Astrocyte (in vitro differentiated cells and primary cell): ENCODE measurements at regions not wholly inside any gene's neighbourhood (a gene's known extent, or its start where the extent isn't known, plus 50 kb on each side); places are given as distances from the start of the nearest gene placed in this dataset.

Source experiments
- DNase-seq: peaks from one replicate; pipeline ENCODE4 v3.0.0-alpha.2; 2010; ENCODE audit warnings: low read depth
- FAIRE-seq: peaks from 2 replicates; lab custom pipeline; 2011; peaks lifted over from hg19 to GRCh38; lab: Jason Lieb, UNC
- H2AFZ ChIP-seq: 2 replicates; pipeline ENCODE4 v1.6.0; 2012; ENCODE audit warnings: low read depth, low read length, inconsistent platforms
- H3K27ac ChIP-seq: 2 replicates; pipeline ENCODE4 v1.5.1; 2011; ENCODE audit warnings: low read depth, low read length, inconsistent platforms
- H3K27me3 ChIP-seq: 2 replicates; pipeline ENCODE4 v1.6.0; 2011; ENCODE audit warnings: low read length, inconsistent platforms; ENCODE audit not compliant: insufficient read depth
- H3K36me3 ChIP-seq: 2 replicates; pipeline ENCODE4 v1.5.1; 2011; ENCODE audit warnings: low read length, inconsistent platforms; ENCODE audit not compliant: insufficient read depth
- H3K4me1 ChIP-seq: 2 replicates; pipeline ENCODE4 v1.5.1; 2011; ENCODE audit warnings: low read length, inconsistent platforms; ENCODE audit not compliant: insufficient read depth
- H3K4me2 ChIP-seq: 2 replicates; pipeline ENCODE4 v1.6.0; 2012; ENCODE audit warnings: low read length, inconsistent platforms
- H3K4me3 ChIP-seq: 2 replicates; pipeline ENCODE4 v1.5.1; 2011; ENCODE audit warnings: low read depth, mild to moderate bottlenecking, low read length, inconsistent platforms; ENCODE audit not compliant: insufficient read depth
- H3K79me2 ChIP-seq: 2 replicates; pipeline ENCODE4 v1.6.0; 2012; ENCODE audit warnings: mild to moderate bottlenecking, low read length, inconsistent platforms; ENCODE audit not compliant: insufficient read depth
- H3K9ac ChIP-seq: 2 replicates; pipeline ENCODE4 v1.6.0; 2012; ENCODE audit warnings: mild to moderate bottlenecking, low read length, inconsistent platforms
- H3K9me3 ChIP-seq: 2 replicates; pipeline ENCODE4 v1.5.1; 2012; ENCODE audit warnings: low read depth, mild to moderate bottlenecking, low read length, inconsistent platforms; ENCODE audit not compliant: insufficient read depth
- H4K20me1 ChIP-seq: 2 replicates; pipeline ENCODE4 v1.6.0; 2012; ENCODE audit warnings: low read length, inconsistent platforms; ENCODE audit not compliant: insufficient read depth
- H3K27ac Mint-ChIP-seq: one replicate; pipeline ENCODE4 v1.8.0; 2021; ENCODE audit warnings: mild to moderate bottlenecking, mixed read lengths; ENCODE audit not compliant: unreplicated experiment
- H3K27me3 Mint-ChIP-seq: one replicate; pipeline ENCODE4 v1.8.0; 2021; ENCODE audit warnings: low read depth, mixed read lengths; ENCODE audit not compliant: unreplicated experiment
- H3K36me3 Mint-ChIP-seq: one replicate; pipeline ENCODE4 v1.8.0; 2021; ENCODE audit warnings: low read depth, mixed read lengths; ENCODE audit not compliant: unreplicated experiment
- H3K4me1 Mint-ChIP-seq: one replicate; pipeline ENCODE4 v1.8.0; 2021; ENCODE audit warnings: low read depth, mixed read lengths; ENCODE audit not compliant: unreplicated experiment
- H3K4me3 Mint-ChIP-seq: one replicate; pipeline ENCODE4 v1.8.0; 2021; ENCODE audit warnings: mild to moderate bottlenecking, moderate library complexity, mixed read lengths; ENCODE audit not compliant: unreplicated experiment
- H3K9me3 Mint-ChIP-seq: one replicate; pipeline ENCODE4 v1.8.0; 2021; ENCODE audit warnings: mild to moderate bottlenecking, mixed read lengths; ENCODE audit not compliant: unreplicated experiment
- CTCF ChIP-seq: IDR thresholded peaks from 2 replicates; pipeline ENCODE4 v1.5.1; 2011; ENCODE audit warnings: low read depth, mild to moderate bottlenecking, inconsistent platforms, low read length, moderate library complexity; ENCODE audit not compliant: insufficient read depth
- EZH2 ChIP-seq: IDR thresholded peaks from 2 replicates; pipeline ENCODE4 v1.6.1; 2012; ENCODE audit warnings: mild to moderate bottlenecking, low read length, inconsistent platforms; ENCODE audit not compliant: insufficient read depth

- Mint-ChIP-seq H3K27me3 (no peaks in the 10 kb centered on the region), H3K4me3 (no peak overlapping the region), H3K9me3 (peaks cover 26% of the 10 kb centered on the region), H3K27ac (no peak overlapping the region), H3K4me1 (peaks cover 2% of the 10 kb centered on the region), H3K36me3 (peaks cover 3% of the 10 kb centered on the region)
- H3K79me2 ChIP-seq = no peaks in the 10 kb centered on the region
- no peak overlapping the region for H3K27ac ChIP-seq
- H3K9ac ChIP-seq = no peak overlapping the region
- no peak overlapping the region for H3K4me2 ChIP-seq
- no peak overlapping the region for H2AFZ ChIP-seq
- H3K27me3 ChIP-seq = no peaks in the 10 kb centered on the region
- no peaks in the 10 kb centered on the region for H4K20me1 ChIP-seq
- FAIRE-seq (no peak), DNase-seq (no peak)
- TF ChIP-seq EZH2 (no peak), CTCF (no peak)
- no peaks in the 10 kb centered on the region for H3K36me3 ChIP-seq
- peaks cover 10% of the 10 kb centered on the region for H3K9me3 ChIP-seq
- no peaks in the 10 kb centered on the region for H3K4me1 ChIP-seq
- H3K4me3 ChIP-seq = no peak overlapping the region
Measured at GRCh38 chr5:130436430-130436829, 532.2 kb downstream of the CHSY3 start.

GRCh38 chr5:130427222-130427955 lies 523.1 kb downstream of the CHSY3 start:
- no peaks in the 10 kb centered on the region for H3K36me3 Mint-ChIP-seq
- DNase-seq (no peak), FAIRE-seq (no peak)
- Histone ChIP-seq H3K79me2 (no peaks in the 10 kb centered on the region), H3K9me3 (no peaks in the 10 kb centered on the region), H3K27ac (no peak overlapping the region), H2AFZ (no peak overlapping the region), H4K20me1 (no peaks in the 10 kb centered on the region), H3K4me3 (no peak overlapping the region), H3K4me2 (no peak overlapping the region), H3K9ac (no peak overlapping the region), H3K36me3 (no peaks in the 10 kb centered on the region), H3K27me3 (no peaks in the 10 kb centered on the region), H3K4me1 (no peaks in the 10 kb centered on the region)
- H3K27me3 Mint-ChIP-seq = no peaks in the 10 kb centered on the region
- peaks cover 5% of the 10 kb centered on the region for H3K4me1 Mint-ChIP-seq
- TF ChIP-seq CTCF = no peak
- no peak for TF ChIP-seq EZH2
- no peak overlapping the region for H3K4me3 Mint-ChIP-seq
- no peaks in the 10 kb centered on the region for H3K9me3 Mint-ChIP-seq
- no peak overlapping the region for H3K27ac Mint-ChIP-seq

GRCh38 chr5:130425424-130425823 lies 521.2 kb downstream of the CHSY3 start:
- Mint-ChIP-seq H3K27me3 (no peaks in the 10 kb centered on the region), H3K36me3 (no peaks in the 10 kb centered on the region), H3K27ac (no peak overlapping the region), H3K4me1 (no peaks in the 10 kb centered on the region), H3K9me3 (no peaks in the 10 kb centered on the region), H3K4me3 (no peak overlapping the region)
- TF ChIP-seq CTCF = no peak
- TF ChIP-seq EZH2 = no peak
- Histone ChIP-seq H3K9me3 (no peaks in the 10 kb centered on the region), H3K4me1 (no peaks in the 10 kb centered on the region), H3K4me3 (no peak overlapping the region), H4K20me1 (no peaks in the 10 kb centered on the region), H2AFZ (no peak overlapping the region), H3K27ac (no peak overlapping the region), H3K27me3 (no peaks in the 10 kb centered on the region), H3K79me2 (no peaks in the 10 kb centered on the region), H3K36me3 (no peaks in the 10 kb centered on the region), H3K4me2 (no peak overlapping the region), H3K9ac (no peak overlapping the region)
- DNase-seq (no peak), FAIRE-seq (no peak)
